Mucosa of gallbladder (tissue), 1 donor: ENCODE measurements at regions not wholly inside any gene's neighbourhood (a gene's known extent, or its start where the extent isn't known, plus 50 kb on each side); places are given as distances from the start of the nearest gene placed in this dataset.
"Not testable (repeated sequence)": the region's sequence is repeated elsewhere in the genome, so short reads cannot be mapped to it uniquely, and the experiment has no call there.

Experiments used
- DNase-seq: peaks from one replicate; pipeline ENCODE4 v3.0.0-alpha.2; 2020; ENCODE audit warnings: low spot score
- donor health status: DM: no; HTN: no; CAD: no.

GRCh38 chr15:77862651-77863104 lies 214.8 kb downstream of the TBC1D2B start:
- no peak for DNase-seq

DNA sequence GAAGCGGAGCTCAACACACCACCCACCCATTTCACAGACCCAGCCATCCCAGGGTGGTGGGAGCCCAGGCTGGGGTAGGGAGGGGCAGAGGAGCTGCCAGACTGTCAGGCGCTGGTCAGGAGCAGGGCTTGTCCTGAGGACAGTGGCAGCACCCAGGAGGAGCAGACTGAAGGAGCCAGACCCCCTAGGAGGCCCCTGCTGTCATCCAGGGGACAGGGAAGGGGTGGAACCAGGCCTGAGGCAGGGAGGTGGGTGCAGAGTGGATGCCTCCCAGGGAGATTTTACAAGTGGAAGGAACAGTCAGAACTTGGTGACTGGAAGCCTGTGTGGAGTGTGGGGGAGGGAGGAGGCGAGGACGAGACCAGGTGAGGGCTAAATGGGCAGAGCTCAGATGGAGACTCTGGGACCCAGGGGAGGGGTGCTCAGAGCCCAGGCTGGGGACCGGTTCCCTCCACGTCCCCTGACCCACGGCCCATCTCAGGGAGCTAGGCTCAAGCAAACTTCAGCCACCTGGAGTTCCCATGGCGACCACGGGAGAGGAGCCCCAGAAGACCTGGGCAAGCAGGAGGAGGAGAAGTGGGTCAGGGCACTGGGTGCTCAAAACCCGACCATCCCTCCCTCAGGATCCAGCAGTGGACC lies 215.4 kb downstream of the TBC1D2B start:
- not testable (repeated sequence) for DNase-seq

GRCh38 chr15:77860071-77860691 lies 217.3 kb downstream of the TBC1D2B start:
- no peak for DNase-seq

GRCh38 chr15:77859491-77860060 lies 217.9 kb downstream of the TBC1D2B start:
- no peak for DNase-seq

- DNase-seq = no peak
Observed at GRCh38 chr15:77858792-77859490, 218.6 kb downstream of the TBC1D2B start.

- DNase-seq = no peak
Observed at GRCh38 chr15:77857419-77857818, 220.1 kb downstream of the TBC1D2B start.

DNA sequence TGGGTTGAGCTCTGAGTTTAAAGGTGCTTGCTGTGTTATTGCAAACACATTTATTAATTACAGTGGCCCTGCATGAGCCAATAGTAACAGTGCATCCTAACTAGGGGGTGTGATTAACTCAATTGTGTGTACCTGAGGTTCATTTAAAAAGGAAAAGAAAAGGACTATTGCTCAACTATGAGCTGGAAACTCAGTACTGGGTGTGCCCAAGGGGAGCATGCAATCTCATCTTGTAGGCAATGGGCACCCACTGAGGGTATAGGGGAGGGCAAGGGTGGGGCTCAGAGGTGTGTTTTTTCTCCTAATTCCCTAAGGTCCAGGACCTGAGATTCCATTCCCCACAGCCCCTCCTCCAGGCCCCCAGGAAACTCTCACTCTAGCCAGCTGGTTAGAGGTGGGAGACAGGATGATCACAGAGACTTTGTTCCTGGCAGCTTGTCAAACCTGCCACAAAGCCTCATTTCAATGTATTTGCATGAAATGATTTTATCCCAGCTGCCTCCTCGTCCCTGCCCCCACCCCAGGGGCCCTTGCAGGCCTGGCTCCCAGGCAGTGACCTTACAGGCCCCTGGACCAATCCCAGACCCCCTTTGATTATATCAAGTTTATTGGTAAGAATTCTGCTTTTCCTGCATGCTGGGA lies 220.7 kb downstream of the TBC1D2B start:
- DNase-seq = no peak

GRCh38 chr15:77855871-77856270 lies 221.6 kb downstream of the TBC1D2B start:
- DNase-seq = no peak

GRCh38 chr15:77854980-77855379 lies 222.3 kb upstream of the LINGO1 start:
- no peak for DNase-seq

GRCh38 chr15:77853910-77854309 lies 221.2 kb upstream of the LINGO1 start:
- no peak for DNase-seq

DNA sequence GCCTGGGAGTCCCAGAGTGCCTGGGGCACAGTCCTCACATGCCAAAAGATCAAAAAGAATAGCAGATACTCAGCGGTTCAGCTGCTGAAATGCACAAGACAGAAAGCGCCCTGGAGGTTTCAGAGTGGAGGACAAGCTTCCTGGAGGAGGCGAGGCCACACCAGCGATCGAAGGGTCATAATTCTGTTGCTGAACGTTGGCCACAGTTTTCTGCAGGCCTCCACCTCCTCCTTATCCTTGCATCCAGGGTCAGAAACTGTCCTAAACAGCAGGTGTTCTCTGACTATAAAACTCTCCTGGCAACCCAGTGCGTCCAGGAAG lies 220.3 kb upstream of the LINGO1 start:
- no peak for DNase-seq

- DNase-seq = no peak
Observed at GRCh38 chr15:77852241-77853007, 219.7 kb upstream of the LINGO1 start.

DNA sequence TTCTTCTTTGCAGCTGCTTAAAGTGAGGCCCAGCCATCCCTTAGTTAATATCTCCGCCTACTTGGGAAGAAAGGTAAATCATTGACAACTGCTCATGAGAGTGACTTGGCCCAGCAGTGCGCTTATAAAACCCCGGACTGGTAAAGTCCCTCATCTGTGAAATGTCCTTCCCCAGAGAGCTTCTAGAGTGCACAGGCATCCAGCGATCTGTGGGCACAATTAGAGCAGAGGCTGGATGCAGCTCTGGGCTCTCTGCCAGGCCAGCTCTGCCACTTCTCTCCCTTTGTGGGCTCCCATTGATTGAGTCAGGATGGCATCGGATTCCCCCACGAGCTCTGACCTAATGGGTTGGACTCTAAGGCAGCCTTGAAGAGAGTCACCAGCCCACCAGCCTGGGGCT lies 219.0 kb upstream of the LINGO1 start:
- no peak for DNase-seq

GRCh38 chr15:77851086-77851485 lies 218.4 kb upstream of the LINGO1 start:
- no peak for DNase-seq

DNA sequence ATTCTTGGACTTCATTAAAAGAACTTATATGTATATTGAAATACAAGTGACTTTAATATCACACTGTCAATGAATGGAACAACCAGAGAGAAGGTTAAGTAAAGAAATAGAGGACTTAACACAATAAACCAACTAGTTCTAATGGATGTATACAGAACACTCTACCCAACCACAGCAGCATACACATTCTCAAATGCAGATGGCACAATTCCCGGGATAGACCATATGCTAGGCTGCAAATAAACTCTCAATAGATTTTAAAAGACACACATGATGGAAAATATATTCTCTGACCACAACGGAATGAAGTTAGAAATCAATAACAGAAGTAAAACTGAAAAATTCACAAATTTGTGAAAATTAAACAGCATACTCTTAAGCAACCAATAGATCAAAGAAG lies 214.3 kb upstream of the LINGO1 start:
- no peak for DNase-seq

GRCh38 chr15:77846360-77846759 lies 213.6 kb upstream of the LINGO1 start:
- no peak for DNase-seq

GRCh38 chr15:77844798-77845446 lies 212.2 kb upstream of the LINGO1 start:
- DNase-seq = no peak

GRCh38 chr15:77843546-77843945 lies 210.8 kb upstream of the LINGO1 start:
- DNase-seq = no peak

DNA sequence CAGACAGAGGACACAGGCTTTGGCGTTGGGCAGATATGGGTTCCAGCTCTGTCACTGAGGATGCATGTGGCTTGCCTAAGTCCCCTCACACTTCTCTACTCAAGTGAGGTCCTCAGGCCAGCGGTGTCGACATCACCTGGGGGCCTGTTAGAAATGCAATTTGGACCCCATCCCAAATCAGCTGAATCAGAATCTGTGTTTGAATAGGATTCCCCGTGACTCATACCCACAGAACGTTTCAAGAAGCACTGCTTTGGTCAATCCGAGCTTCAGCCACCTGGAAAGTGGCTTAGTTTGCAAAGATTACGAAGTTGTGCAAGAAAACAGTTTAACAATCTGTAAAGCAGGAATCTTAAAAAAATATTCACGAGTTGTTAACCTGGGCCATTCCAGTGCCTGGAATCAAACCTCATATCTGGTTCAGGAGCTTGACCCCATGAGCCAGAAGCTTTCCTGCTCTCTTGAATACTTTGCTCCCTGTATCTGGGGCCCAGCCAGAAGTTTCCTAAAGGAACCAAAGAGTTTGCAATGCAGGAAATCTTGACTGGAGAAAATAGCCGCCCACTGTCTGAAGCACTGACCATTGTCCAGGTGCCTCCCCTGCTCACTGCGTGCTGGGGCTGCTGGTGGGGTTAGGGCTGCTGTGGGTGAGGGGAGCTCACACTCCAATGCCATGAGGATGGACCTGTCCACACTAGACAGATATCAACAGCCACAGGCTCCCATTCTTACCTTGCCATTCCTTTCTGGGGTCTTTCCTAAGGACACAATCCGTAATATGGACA lies 208.5 kb upstream of the LINGO1 start:
- DNase-seq = no peak
